Uterus (tissue), 3 donors: ENCODE measurements at regions not wholly inside any gene's neighbourhood (a gene's known extent, or its start where the extent isn't known, plus 50 kb on each side); places are given as distances from the start of the nearest gene placed in this dataset.

Experiments used
- DNase-seq, 2 donors: peaks; one replicate each; pipeline ENCODE4 v3.0.0-alpha.2; 2019 to 2020
- H3K27ac ChIP-seq, 2 donors: fragments of 200-600 bp; sonication (generic); 1 replicate in 1 of 2; 2 replicates in 1 of 2; pipeline ENCODE4 v1.5.1; 2016 to 2018
- H3K27me3 ChIP-seq, 2 donors: fragments of 200-600 bp; sonication (generic); one replicate each; pipeline ENCODE4 v1.5.1; 2018 to 2019; ENCODE audit warnings: control low read depth in 1 of 2
- H3K36me3 ChIP-seq, 2 donors: fragments of 200-600 bp; sonication (generic); one replicate each; pipeline ENCODE4 v1.5.1; 2019; ENCODE audit warnings: control low read depth in 1 of 2
- H3K4me1 ChIP-seq, 2 donors: fragments of 200-600 bp; sonication (generic); one replicate each; pipeline ENCODE4 v1.5.1; 2018 to 2019; ENCODE audit warnings: control low read depth in 1 of 2
- H3K4me3 ChIP-seq, 2 donors: fragments of 200-600 bp; sonication (generic); 1 replicate in 1 of 2; 2 replicates in 1 of 2; pipeline ENCODE4 v1.5.1; 2018 to 2019; ENCODE audit warnings: mild to moderate bottlenecking in 1 of 2
- H3K9me3 ChIP-seq, 2 donors: fragments of 200-600 bp; sonication (generic); one replicate each; pipeline ENCODE4 v1.5.1; 2019; ENCODE audit warnings: control low read depth in 1 of 2
- POLR2A ChIP-seq, 2 donors: fragments of 450-650 bp; IDR thresholded peaks; one replicate each; pipeline ENCODE4 v1.6.1; 2016; ENCODE audit warnings: antibody characterized with exemption in 2 of 2, mild to moderate bottlenecking in 1 of 2, moderate library complexity in 1 of 2
- intact Hi-C: fragments of 100-400 bp; cut with DNase I; formaldehyde crosslinking; loops from one replicate; pipeline ENCODE4 v1.15.1; 2023; ENCODE audit warnings: low total_unique reads
- TF ChIP-seq, protein P1 (sequence below), 4 experiments: fragments of 200-600 bp in 2 of 4; fragments of 450-650 bp in 2 of 4; sonication (generic) in 2 of 4; IDR thresholded peaks; one replicate each; pipeline ENCODE4 v1.5.1; 2016 to 2019; ENCODE audit warnings: antibody characterized with exemption in 4 of 4, mild to moderate bottlenecking in 2 of 4, moderate library complexity in 1 of 4
- donor health status: DM: yes; HTN: yes; CAD: no.

GRCh38 chr18:6488956-6489355 is 74.2 kb upstream of the L3MBTL4 start:
- no peaks in the 10 kb centered on the region for H3K9me3 ChIP-seq
- intact Hi-C loops: no loop called here
- no peak for TF ChIP-seq POLR2A (IDR thresholded peaks at IDR 0.05)
- TF ChIP-seq, protein P1, sequence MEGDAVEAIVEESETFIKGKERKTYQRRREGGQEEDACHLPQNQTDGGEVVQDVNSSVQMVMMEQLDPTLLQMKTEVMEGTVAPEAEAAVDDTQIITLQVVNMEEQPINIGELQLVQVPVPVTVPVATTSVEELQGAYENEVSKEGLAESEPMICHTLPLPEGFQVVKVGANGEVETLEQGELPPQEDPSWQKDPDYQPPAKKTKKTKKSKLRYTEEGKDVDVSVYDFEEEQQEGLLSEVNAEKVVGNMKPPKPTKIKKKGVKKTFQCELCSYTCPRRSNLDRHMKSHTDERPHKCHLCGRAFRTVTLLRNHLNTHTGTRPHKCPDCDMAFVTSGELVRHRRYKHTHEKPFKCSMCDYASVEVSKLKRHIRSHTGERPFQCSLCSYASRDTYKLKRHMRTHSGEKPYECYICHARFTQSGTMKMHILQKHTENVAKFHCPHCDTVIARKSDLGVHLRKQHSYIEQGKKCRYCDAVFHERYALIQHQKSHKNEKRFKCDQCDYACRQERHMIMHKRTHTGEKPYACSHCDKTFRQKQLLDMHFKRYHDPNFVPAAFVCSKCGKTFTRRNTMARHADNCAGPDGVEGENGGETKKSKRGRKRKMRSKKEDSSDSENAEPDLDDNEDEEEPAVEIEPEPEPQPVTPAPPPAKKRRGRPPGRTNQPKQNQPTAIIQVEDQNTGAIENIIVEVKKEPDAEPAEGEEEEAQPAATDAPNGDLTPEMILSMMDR (IDR thresholded peaks at IDR 0.05): no peak
- no peaks in the 10 kb centered on the region for H3K27me3 ChIP-seq
- DNase-seq: no peak
- no peaks in the 10 kb centered on the region for H3K36me3 ChIP-seq
- no peak overlapping the region for H3K27ac ChIP-seq
- H3K4me1 ChIP-seq: no peaks in the 10 kb centered on the region
- no peak overlapping the region for H3K4me3 ChIP-seq

DNA sequence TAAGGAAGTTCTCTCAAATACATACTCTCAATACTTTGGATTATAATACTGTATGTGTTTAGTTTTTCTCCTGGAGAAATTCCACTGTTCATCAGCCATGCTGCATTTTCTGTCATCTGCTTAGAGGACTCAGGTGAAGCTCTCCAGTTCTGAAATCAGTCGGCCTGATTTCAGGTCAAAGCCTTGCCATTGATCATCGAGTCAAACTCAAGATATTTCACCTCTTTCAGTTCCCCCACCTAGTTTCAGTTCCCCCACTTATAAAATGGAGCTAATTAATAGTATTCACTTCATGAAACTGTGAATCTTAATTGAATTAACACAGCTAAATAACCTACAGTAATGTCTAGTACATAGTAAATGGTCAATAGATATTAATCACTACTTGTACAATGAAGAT is 75.3 kb upstream of the L3MBTL4 start:
- TF ChIP-seq POLR2A (IDR thresholded peaks at IDR 0.05): no peak
- TF ChIP-seq, protein P1 (IDR thresholded peaks at IDR 0.05): no peak
- Histone ChIP-seq H3K36me3 (no peaks in the 10 kb centered on the region), H3K4me1 (no peaks in the 10 kb centered on the region), H3K9me3 (no peaks in the 10 kb centered on the region), H3K27ac (no peak overlapping the region), H3K4me3 (no peak overlapping the region), H3K27me3 (no peaks in the 10 kb centered on the region)
- no peak for DNase-seq
- intact Hi-C loops: no loop called here

- Histone ChIP-seq H3K36me3 (no peaks in the 10 kb centered on the region), H3K27ac (no peak overlapping the region), H3K27me3 (no peaks in the 10 kb centered on the region), H3K9me3 (no peaks in the 10 kb centered on the region), H3K4me1 (no peaks in the 10 kb centered on the region), H3K4me3 (no peak overlapping the region)
- intact Hi-C loops: no loop called here
- TF ChIP-seq POLR2A (IDR thresholded peaks at IDR 0.05): no peak
- TF ChIP-seq, protein P1 (IDR thresholded peaks at IDR 0.05): no peak
- DNase-seq: no peak
Observed at GRCh38 chr18:6493194-6493593, 78.5 kb upstream of the L3MBTL4 start.

DNA sequence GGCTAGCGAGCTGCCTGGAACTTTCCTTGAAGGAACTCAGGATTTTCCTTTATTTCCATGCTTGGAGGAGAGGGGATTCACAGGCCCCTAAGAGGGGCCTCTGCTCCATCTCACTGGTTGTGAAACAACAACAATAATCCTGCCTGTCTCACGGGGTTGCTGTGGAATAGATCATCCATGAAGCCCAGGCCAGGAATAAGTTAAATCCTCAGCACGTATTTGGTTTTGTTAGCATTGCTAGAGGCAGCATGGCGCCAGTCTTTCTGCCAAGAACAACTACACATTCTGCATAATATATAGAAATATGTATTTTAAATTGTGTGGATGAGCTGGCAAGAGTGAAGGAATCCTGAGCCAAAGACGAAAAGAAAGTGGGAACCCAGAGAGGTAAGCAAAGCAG is 80.8 kb upstream of the L3MBTL4 start:
- intact Hi-C loops: no loop called here
- Histone ChIP-seq H3K4me1 (no peaks in the 10 kb centered on the region), H3K27ac (no peak overlapping the region), H3K27me3 (no peaks in the 10 kb centered on the region), H3K4me3 (no peak overlapping the region), H3K36me3 (no peaks in the 10 kb centered on the region), H3K9me3 (no peaks in the 10 kb centered on the region)
- TF ChIP-seq, protein P1 (IDR thresholded peaks at IDR 0.05): no peak
- no peak for TF ChIP-seq POLR2A (IDR thresholded peaks at IDR 0.05)
- no peak for DNase-seq

DNA sequence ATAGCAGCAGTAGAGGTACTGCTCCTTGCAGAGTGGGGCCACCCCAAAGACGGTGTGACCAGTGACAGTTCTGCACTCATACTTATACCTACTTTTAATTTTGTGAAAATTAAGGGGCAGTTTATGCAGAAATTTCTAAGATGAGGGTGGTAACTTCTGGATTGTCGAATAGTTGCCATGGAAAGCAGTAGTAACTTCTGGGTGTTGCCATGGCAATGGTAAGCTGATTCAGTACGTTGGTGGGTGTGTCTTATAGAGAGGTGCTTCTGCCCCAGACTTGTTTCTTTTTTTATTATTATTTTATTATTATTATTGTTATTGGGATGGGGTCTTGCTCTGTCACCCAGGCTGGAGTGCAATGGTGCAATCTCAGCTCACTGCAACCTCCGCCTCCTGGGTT is 82.8 kb upstream of the L3MBTL4 start:
- intact Hi-C loops: no loop called here
- Histone ChIP-seq H3K9me3 (no peaks in the 10 kb centered on the region), H3K4me1 (no peaks in the 10 kb centered on the region), H3K27me3 (no peaks in the 10 kb centered on the region), H3K36me3 (no peaks in the 10 kb centered on the region), H3K4me3 (no peak overlapping the region), H3K27ac (no peak overlapping the region)
- TF ChIP-seq, protein P1 (IDR thresholded peaks at IDR 0.05): no peak
- TF ChIP-seq POLR2A (IDR thresholded peaks at IDR 0.05): no peak
- no peak for DNase-seq
